Astrocyte (in vitro differentiated cells and primary cell): ENCODE measurements at regions not wholly inside any gene's neighbourhood (a gene's known extent, or its start where the extent isn't known, plus 50 kb on each side); places are given as distances from the start of the nearest gene placed in this dataset.

Source experiments
- DNase-seq: peaks from one replicate; pipeline ENCODE4 v3.0.0-alpha.2; 2010; ENCODE audit warnings: low read depth
- FAIRE-seq: peaks from 2 replicates; lab custom pipeline; 2011; peaks lifted over from hg19 to GRCh38; lab: Jason Lieb, UNC
- H2AFZ ChIP-seq: 2 replicates; pipeline ENCODE4 v1.6.0; 2012; ENCODE audit warnings: low read depth, low read length, inconsistent platforms
- H3K27ac ChIP-seq: 2 replicates; pipeline ENCODE4 v1.5.1; 2011; ENCODE audit warnings: low read depth, low read length, inconsistent platforms
- H3K27me3 ChIP-seq: 2 replicates; pipeline ENCODE4 v1.6.0; 2011; ENCODE audit warnings: low read length, inconsistent platforms; ENCODE audit not compliant: insufficient read depth
- H3K36me3 ChIP-seq: 2 replicates; pipeline ENCODE4 v1.5.1; 2011; ENCODE audit warnings: low read length, inconsistent platforms; ENCODE audit not compliant: insufficient read depth
- H3K4me1 ChIP-seq: 2 replicates; pipeline ENCODE4 v1.5.1; 2011; ENCODE audit warnings: low read length, inconsistent platforms; ENCODE audit not compliant: insufficient read depth
- H3K4me2 ChIP-seq: 2 replicates; pipeline ENCODE4 v1.6.0; 2012; ENCODE audit warnings: low read length, inconsistent platforms
- H3K4me3 ChIP-seq: 2 replicates; pipeline ENCODE4 v1.5.1; 2011; ENCODE audit warnings: low read depth, mild to moderate bottlenecking, low read length, inconsistent platforms; ENCODE audit not compliant: insufficient read depth
- H3K79me2 ChIP-seq: 2 replicates; pipeline ENCODE4 v1.6.0; 2012; ENCODE audit warnings: mild to moderate bottlenecking, low read length, inconsistent platforms; ENCODE audit not compliant: insufficient read depth
- H3K9ac ChIP-seq: 2 replicates; pipeline ENCODE4 v1.6.0; 2012; ENCODE audit warnings: mild to moderate bottlenecking, low read length, inconsistent platforms
- H3K9me3 ChIP-seq: 2 replicates; pipeline ENCODE4 v1.5.1; 2012; ENCODE audit warnings: low read depth, mild to moderate bottlenecking, low read length, inconsistent platforms; ENCODE audit not compliant: insufficient read depth
- H4K20me1 ChIP-seq: 2 replicates; pipeline ENCODE4 v1.6.0; 2012; ENCODE audit warnings: low read length, inconsistent platforms; ENCODE audit not compliant: insufficient read depth
- H3K27ac Mint-ChIP-seq: one replicate; pipeline ENCODE4 v1.8.0; 2021; ENCODE audit warnings: mild to moderate bottlenecking, mixed read lengths; ENCODE audit not compliant: unreplicated experiment
- H3K27me3 Mint-ChIP-seq: one replicate; pipeline ENCODE4 v1.8.0; 2021; ENCODE audit warnings: low read depth, mixed read lengths; ENCODE audit not compliant: unreplicated experiment
- H3K36me3 Mint-ChIP-seq: one replicate; pipeline ENCODE4 v1.8.0; 2021; ENCODE audit warnings: low read depth, mixed read lengths; ENCODE audit not compliant: unreplicated experiment
- H3K4me1 Mint-ChIP-seq: one replicate; pipeline ENCODE4 v1.8.0; 2021; ENCODE audit warnings: low read depth, mixed read lengths; ENCODE audit not compliant: unreplicated experiment
- H3K4me3 Mint-ChIP-seq: one replicate; pipeline ENCODE4 v1.8.0; 2021; ENCODE audit warnings: mild to moderate bottlenecking, moderate library complexity, mixed read lengths; ENCODE audit not compliant: unreplicated experiment
- H3K9me3 Mint-ChIP-seq: one replicate; pipeline ENCODE4 v1.8.0; 2021; ENCODE audit warnings: mild to moderate bottlenecking, mixed read lengths; ENCODE audit not compliant: unreplicated experiment
- EZH2 ChIP-seq: IDR thresholded peaks from 2 replicates; pipeline ENCODE4 v1.6.1; 2012; ENCODE audit warnings: mild to moderate bottlenecking, low read length, inconsistent platforms; ENCODE audit not compliant: insufficient read depth
- TF ChIP-seq, protein P1 (sequence below): IDR thresholded peaks from 2 replicates; pipeline ENCODE4 v1.5.1; 2011; ENCODE audit warnings: low read depth, mild to moderate bottlenecking, inconsistent platforms, low read length, moderate library complexity; ENCODE audit not compliant: insufficient read depth

DNA sequence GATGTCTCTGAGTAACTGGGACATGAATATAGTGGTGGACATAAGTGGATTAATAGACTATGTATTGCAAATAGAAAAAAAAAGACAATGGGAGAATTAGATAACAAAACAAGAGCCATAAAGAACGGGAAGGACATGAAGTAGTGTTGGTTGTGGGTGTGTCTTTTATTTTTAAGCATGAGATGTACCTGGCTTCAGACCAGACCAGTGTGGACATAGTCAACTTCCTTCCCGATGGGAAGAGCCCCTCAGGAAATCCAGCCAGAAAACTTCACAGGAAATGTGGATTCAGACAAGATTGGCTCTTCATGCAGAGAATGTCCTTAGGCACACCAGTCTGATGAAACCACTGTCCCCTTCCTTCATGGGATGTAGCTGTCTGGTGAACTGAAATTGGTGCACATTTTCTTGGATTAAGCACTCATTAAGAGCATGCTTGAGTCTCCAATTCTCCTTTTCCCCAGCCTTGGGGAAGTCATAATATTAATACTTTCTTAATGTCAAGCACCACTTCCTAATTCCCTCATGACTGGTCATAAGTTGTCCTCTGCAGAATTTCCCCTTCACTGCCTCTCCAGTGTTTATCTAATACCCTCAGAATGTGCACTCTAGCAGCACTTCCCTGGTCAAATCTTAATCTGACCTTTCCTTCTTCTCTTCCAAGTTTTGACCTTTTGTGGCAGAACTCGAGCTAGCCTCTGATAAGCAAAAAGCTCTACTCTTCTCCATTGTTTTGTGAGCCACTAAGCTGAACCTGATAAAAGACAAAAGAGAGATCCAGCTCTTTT is 350.6 kb upstream of the MAF start:
- Mint-ChIP-seq H3K36me3 (no peaks in the 10 kb centered on the region), H3K27me3 (no peaks in the 10 kb centered on the region), H3K4me1 (peaks cover 4% of the 10 kb centered on the region), H3K27ac (no peak overlapping the region), H3K9me3 (no peaks in the 10 kb centered on the region), H3K4me3 (no peak overlapping the region)
- no peak overlapping the region for H3K9ac ChIP-seq
- no peak overlapping the region for H3K27ac ChIP-seq
- H3K4me3 ChIP-seq: no peak overlapping the region
- no peaks in the 10 kb centered on the region for H4K20me1 ChIP-seq
- DNase-seq (no peak), FAIRE-seq (no peak)
- H2AFZ ChIP-seq: no peak overlapping the region
- no peak for TF ChIP-seq EZH2
- TF ChIP-seq, protein P1, sequence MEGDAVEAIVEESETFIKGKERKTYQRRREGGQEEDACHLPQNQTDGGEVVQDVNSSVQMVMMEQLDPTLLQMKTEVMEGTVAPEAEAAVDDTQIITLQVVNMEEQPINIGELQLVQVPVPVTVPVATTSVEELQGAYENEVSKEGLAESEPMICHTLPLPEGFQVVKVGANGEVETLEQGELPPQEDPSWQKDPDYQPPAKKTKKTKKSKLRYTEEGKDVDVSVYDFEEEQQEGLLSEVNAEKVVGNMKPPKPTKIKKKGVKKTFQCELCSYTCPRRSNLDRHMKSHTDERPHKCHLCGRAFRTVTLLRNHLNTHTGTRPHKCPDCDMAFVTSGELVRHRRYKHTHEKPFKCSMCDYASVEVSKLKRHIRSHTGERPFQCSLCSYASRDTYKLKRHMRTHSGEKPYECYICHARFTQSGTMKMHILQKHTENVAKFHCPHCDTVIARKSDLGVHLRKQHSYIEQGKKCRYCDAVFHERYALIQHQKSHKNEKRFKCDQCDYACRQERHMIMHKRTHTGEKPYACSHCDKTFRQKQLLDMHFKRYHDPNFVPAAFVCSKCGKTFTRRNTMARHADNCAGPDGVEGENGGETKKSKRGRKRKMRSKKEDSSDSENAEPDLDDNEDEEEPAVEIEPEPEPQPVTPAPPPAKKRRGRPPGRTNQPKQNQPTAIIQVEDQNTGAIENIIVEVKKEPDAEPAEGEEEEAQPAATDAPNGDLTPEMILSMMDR: no peak
- H3K9me3 ChIP-seq: no peaks in the 10 kb centered on the region
- no peaks in the 10 kb centered on the region for H3K27me3 ChIP-seq
- no peaks in the 10 kb centered on the region for H3K4me1 ChIP-seq
- no peak overlapping the region for H3K4me2 ChIP-seq
- H3K36me3 ChIP-seq: no peaks in the 10 kb centered on the region
- H3K79me2 ChIP-seq: no peaks in the 10 kb centered on the region

DNA sequence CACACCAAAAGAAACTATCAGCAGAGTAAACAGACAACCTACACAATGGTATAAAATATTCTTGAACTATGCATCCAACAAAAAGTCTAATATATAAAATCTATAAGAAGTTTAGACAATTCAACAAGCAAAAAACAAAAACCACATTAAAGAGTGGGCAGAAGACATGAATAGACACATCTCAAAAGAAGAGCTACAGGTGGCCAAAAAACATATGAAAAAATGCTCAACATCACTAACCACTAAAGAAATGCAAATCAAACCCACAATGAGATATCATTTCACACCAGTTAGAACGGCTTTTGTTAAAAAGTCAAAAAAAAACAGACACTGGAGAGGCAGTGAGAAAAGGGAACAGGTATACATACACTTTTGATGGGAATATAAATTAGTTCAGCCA is 348.9 kb upstream of the MAF start:
- DNase-seq (no peak), FAIRE-seq (no peak)
- no peak overlapping the region for H3K27ac Mint-ChIP-seq
- no peaks in the 10 kb centered on the region for H3K79me2 ChIP-seq
- H3K9ac ChIP-seq: no peak overlapping the region
- H3K36me3 ChIP-seq: no peaks in the 10 kb centered on the region
- TF ChIP-seq EZH2: no peak
- TF ChIP-seq, protein P1: no peak
- no peak overlapping the region for H3K4me3 Mint-ChIP-seq
- no peak overlapping the region for H3K4me3 ChIP-seq
- H3K27me3 Mint-ChIP-seq: no peaks in the 10 kb centered on the region
- H3K36me3 Mint-ChIP-seq: no peaks in the 10 kb centered on the region
- H3K4me2 ChIP-seq: no peak overlapping the region
- no peaks in the 10 kb centered on the region for H3K27me3 ChIP-seq
- no peaks in the 10 kb centered on the region for H3K9me3 Mint-ChIP-seq
- no peak overlapping the region for H2AFZ ChIP-seq
- no peaks in the 10 kb centered on the region for H4K20me1 ChIP-seq
- peaks cover 3% of the 10 kb centered on the region for H3K4me1 ChIP-seq
- no peaks in the 10 kb centered on the region for H3K9me3 ChIP-seq
- peaks cover 7% of the 10 kb centered on the region for H3K4me1 Mint-ChIP-seq
- no peak overlapping the region for H3K27ac ChIP-seq

DNA sequence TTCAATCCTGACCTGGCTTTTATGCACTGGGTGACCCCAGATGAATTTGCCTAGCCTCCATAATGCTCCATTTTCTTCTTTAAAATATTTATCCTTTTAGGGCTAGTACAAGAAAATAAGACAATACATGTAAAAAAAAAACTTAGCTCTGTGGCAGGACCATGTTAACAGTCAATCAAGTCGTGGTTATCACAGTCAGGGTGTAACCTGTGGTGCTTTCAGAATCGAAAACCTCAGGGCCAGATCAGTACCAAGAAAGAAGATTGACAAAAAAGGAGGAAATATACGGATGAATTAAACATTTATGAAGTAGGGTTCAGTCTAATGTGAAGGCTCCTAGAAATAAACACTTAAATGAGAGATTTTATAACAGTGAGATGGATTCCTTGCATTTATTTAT is 347.2 kb upstream of the MAF start:
- peaks cover 17% of the 10 kb centered on the region for H3K4me1 Mint-ChIP-seq
- H3K4me1 ChIP-seq: peaks cover 10% of the 10 kb centered on the region
- H3K9ac ChIP-seq: no peak overlapping the region
- no peak overlapping the region for H3K27ac Mint-ChIP-seq
- H3K36me3 Mint-ChIP-seq: no peaks in the 10 kb centered on the region
- no peak overlapping the region for H3K27ac ChIP-seq
- no peak overlapping the region for H3K4me3 ChIP-seq
- H4K20me1 ChIP-seq: no peaks in the 10 kb centered on the region
- H3K4me3 Mint-ChIP-seq: no peak overlapping the region
- no peaks in the 10 kb centered on the region for H3K27me3 ChIP-seq
- no peaks in the 10 kb centered on the region for H3K9me3 Mint-ChIP-seq
- FAIRE-seq (no peak), DNase-seq (no peak)
- H3K4me2 ChIP-seq: no peak overlapping the region
- H3K79me2 ChIP-seq: no peaks in the 10 kb centered on the region
- no peaks in the 10 kb centered on the region for H3K27me3 Mint-ChIP-seq
- H3K36me3 ChIP-seq: no peaks in the 10 kb centered on the region
- TF ChIP-seq, protein P1: no peak
- no peak for TF ChIP-seq EZH2
- H2AFZ ChIP-seq: no peak overlapping the region
- H3K9me3 ChIP-seq: no peaks in the 10 kb centered on the region
